GM13976 (cell line): ENCODE measurements at regions not wholly inside any gene's neighbourhood (a gene's known extent, or its start where the extent isn't known, plus 50 kb on each side); places are given as distances from the start of the nearest gene placed in this dataset.

Experiments used
- DNase-seq: peaks from one replicate; pipeline ENCODE4 v3.0.0; 2012; ENCODE audit warnings: low spot score
- CTCF ChIP-seq: IDR thresholded peaks from 2 replicates; pipeline ENCODE4 v1.5.1; 2012; ENCODE audit warnings: borderline replicate concordance, mild to moderate bottlenecking; ENCODE audit not compliant: insufficient read depth; ENCODE audit errors: extremely low read depth, missing control alignments, control extremely low read depth
- in situ Hi-C: fragments of 300-500 bp; cut with MboI; formaldehyde crosslinking; loops from one replicate; pipeline ENCODE4 v1.12.0; 2022; ENCODE audit warnings: low sequenced_read_pairs, mixed read lengths, inconsistent platforms; ENCODE audit not compliant: unreplicated experiment

DNA sequence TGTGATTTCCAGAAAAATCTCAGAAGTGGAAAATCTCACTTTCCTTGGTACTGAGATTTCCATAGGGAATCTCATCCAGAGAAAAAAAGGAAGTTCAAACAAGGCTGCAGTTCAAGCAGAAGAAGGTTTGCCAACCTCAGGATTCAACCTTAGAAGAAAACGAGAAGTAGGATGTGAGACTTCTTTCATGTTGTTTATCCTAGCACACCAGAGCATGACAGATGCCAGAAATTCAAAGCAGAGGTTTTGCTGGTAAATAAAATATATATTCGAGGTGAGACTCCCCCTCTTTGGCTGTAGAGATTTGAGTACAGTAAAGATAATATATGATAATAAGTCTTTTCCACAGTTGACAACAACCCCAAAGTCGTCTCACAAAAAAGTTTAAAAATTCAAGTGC lies 116.9 kb upstream of the SMC2 start:
- no peak for DNase-seq
- in situ Hi-C loops: no loop called here
- no peak for TF ChIP-seq CTCF

DNA sequence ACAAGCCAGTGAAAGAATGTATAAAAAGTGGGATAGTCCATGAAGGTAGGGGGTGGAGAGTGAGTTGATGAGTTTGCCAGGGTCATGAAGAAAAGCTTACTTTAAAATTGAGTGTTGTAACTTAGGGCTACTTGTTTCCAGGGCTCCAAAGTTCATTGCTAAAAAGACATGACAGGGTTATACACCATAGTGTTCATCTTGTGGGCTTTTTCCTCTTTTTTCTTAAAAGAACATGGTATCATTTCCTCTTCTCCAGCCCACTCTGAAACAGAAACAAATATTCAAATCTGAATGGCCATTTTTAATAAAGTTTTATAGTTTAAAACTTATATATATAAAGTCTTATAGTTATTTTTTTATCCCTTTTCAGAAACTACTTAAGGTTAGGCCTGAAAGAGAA lies 115.7 kb upstream of the SMC2 start:
- no peak for TF ChIP-seq CTCF
- no peak for DNase-seq

GRCh38 chr9:103981912-103982311 lies 112.2 kb upstream of the SMC2 start:
- in situ Hi-C loops: no loop called here
- no peak for DNase-seq
- TF ChIP-seq CTCF: no peak

More for the DNA sequence above, 115.7 kb upstream of the SMC2 start:
- in situ Hi-C loops: no loop called here

- no peak for DNase-seq
- in situ Hi-C loops: no loop called here
- no peak for TF ChIP-seq CTCF
Observed at GRCh38 chr9:103985077-103985476, 109.0 kb upstream of the SMC2 start.

DNA sequence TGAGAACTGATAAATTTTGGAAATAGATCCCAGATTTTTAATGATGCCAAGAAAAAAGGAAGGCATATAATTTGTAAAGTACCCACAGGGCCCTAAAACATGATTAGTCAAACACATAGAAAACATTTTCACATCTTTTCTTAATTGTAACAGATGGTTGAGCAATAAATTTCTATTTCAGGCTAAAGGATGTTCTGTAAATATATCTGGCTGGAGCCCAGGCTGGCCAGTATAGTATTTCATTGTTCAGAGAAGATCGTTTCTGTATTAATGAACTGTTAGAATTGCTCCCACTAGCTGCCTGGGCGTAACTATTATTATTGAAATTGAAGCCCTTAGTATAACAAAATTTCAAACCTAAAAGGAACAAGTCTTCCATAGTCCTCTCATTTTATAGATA lies 105.3 kb upstream of the SMC2 start:
- in situ Hi-C loops: no loop called here
- no peak for TF ChIP-seq CTCF
- no peak for DNase-seq

GRCh38 chr9:103990311-103990710 lies 103.8 kb upstream of the SMC2 start:
- TF ChIP-seq CTCF: no peak
- in situ Hi-C loops: no loop called here
- no peak for DNase-seq

DNA sequence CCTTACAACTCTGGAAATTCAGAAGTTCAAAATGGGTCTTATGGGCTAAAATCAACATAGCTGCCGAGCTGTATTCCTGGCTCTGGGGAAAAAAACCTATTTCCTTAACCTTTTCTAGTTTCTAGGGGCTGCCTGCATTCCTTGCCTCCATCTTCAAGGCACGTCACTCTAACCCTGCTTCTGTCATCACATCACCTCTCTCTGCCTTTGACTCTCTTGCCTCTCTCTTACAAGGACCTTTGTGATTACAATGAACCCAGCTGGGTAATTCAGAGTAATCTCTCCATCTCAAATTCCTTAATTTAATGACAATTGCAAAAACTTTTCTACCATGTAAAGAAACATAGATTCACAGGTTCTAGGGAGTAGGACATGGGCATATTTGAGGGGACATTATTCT lies 103.1 kb upstream of the SMC2 start:
- in situ Hi-C loops: no loop called here
- TF ChIP-seq CTCF: no peak
- DNase-seq: no peak
